H9 (cell line): ENCODE measurements at regions not wholly inside any gene's neighbourhood (a gene's known extent, or its start where the extent isn't known, plus 50 kb on each side); places are given as distances from the start of the nearest gene placed in this dataset.

Source experiments
- DNase-seq: peaks from one replicate; pipeline ENCODE4 v3.0.0-alpha.2; 2017
- H2AFZ ChIP-seq: one replicate; pipeline ENCODE4 v1.6.1; 2013; ENCODE audit warnings: mild to moderate bottlenecking, low read length, control low read depth, moderate library complexity
- H2AK5ac ChIP-seq: 2 replicates; pipeline ENCODE4 v1.6.1; 2013; ENCODE audit warnings: low read length, control low read depth, mixed read lengths; ENCODE audit not compliant: insufficient read length
- H2BK120ac ChIP-seq: one replicate; pipeline ENCODE4 v1.6.1; 2013; ENCODE audit warnings: low read depth, mild to moderate bottlenecking, low read length, control low read depth, inconsistent platforms; ENCODE audit not compliant: poor library complexity, severe bottlenecking
- H2BK12ac ChIP-seq: 2 replicates; pipeline ENCODE4 v1.6.1; 2013; ENCODE audit warnings: low read length, control low read depth, mixed read lengths, low read depth; ENCODE audit not compliant: insufficient read length
- H2BK15ac ChIP-seq: 2 replicates; pipeline ENCODE4 v1.6.1; 2013; ENCODE audit warnings: low read depth, low read length, control low read depth
- H2BK20ac ChIP-seq: one replicate; pipeline ENCODE4 v1.6.1; 2013; ENCODE audit warnings: low read depth, mild to moderate bottlenecking, low read length, control low read depth, inconsistent platforms; ENCODE audit not compliant: poor library complexity, severe bottlenecking
- H2BK5ac ChIP-seq: 2 replicates; pipeline ENCODE4 v1.6.1; 2013; ENCODE audit warnings: low read length, control low read depth, mixed read lengths; ENCODE audit not compliant: insufficient read length
- H3K14ac ChIP-seq: 2 replicates; pipeline ENCODE4 v1.6.1; 2013; ENCODE audit warnings: low read length, control low read depth; ENCODE audit not compliant: insufficient read depth
- H3K18ac ChIP-seq: 2 replicates; pipeline ENCODE4 v1.6.1; 2013; ENCODE audit warnings: low read depth, mild to moderate bottlenecking, mixed read lengths, low read length, control low read depth; ENCODE audit not compliant: insufficient read length
- H3K23ac ChIP-seq: 2 replicates; pipeline ENCODE4 v1.6.1; 2013; ENCODE audit warnings: low read length, control low read depth, mixed read lengths, low read depth; ENCODE audit not compliant: insufficient read length
- H3K23me2 ChIP-seq: 2 replicates; pipeline ENCODE4 v1.6.1; 2013; ENCODE audit warnings: low read depth, mild to moderate bottlenecking, mixed read lengths, low read length, control low read depth; ENCODE audit not compliant: insufficient read length, poor library complexity, severe bottlenecking
- H3K27ac ChIP-seq: 2 replicates; pipeline ENCODE4 v1.5.1; 2013; ENCODE audit warnings: low read length, control low read depth, mixed read lengths, low read depth; ENCODE audit not compliant: insufficient read length
- H3K27me3 ChIP-seq: 2 replicates; pipeline ENCODE4 v1.6.1; 2013; ENCODE audit warnings: low read length, control low read depth, inconsistent platforms; ENCODE audit not compliant: insufficient read depth
- H3K4ac ChIP-seq: 2 replicates; pipeline ENCODE4 v1.6.1; 2013; ENCODE audit warnings: low read depth, mild to moderate bottlenecking, control low read depth, inconsistent platforms, low read length, moderate library complexity
- H3K4me1 ChIP-seq: 2 replicates; pipeline ENCODE4 v1.6.1; 2013; ENCODE audit warnings: low read length, control low read depth, inconsistent platforms; ENCODE audit not compliant: insufficient read depth
- H3K4me2 ChIP-seq: 2 replicates; pipeline ENCODE4 v1.6.1; 2013; ENCODE audit warnings: low read length, control low read depth, mixed read lengths; ENCODE audit not compliant: insufficient read length, insufficient read depth
- H3K56ac ChIP-seq: 2 replicates; pipeline ENCODE4 v1.6.1; 2013; ENCODE audit warnings: low read depth, mild to moderate bottlenecking, mixed read lengths, low read length, control low read depth; ENCODE audit not compliant: insufficient read length
- H3K79me1 ChIP-seq: 2 replicates; pipeline ENCODE4 v1.6.1; 2013; ENCODE audit warnings: low read depth, mild to moderate bottlenecking, moderate library complexity, low read length, control low read depth, inconsistent platforms; ENCODE audit not compliant: insufficient read depth, poor library complexity, severe bottlenecking
- H3K79me2 ChIP-seq: 2 replicates; pipeline ENCODE4 v1.6.1; 2013; ENCODE audit warnings: low read length, control low read depth, inconsistent platforms; ENCODE audit not compliant: insufficient read depth
- H3K9ac ChIP-seq: 2 replicates; pipeline ENCODE4 v1.6.1; 2013; ENCODE audit warnings: low read length, control low read depth, mixed read lengths; ENCODE audit not compliant: insufficient read length; ENCODE audit errors: extremely low read depth
- H3K9me3 ChIP-seq: one replicate; pipeline ENCODE4 v1.6.1; 2013; ENCODE audit warnings: low read depth, low read length, inconsistent platforms; ENCODE audit not compliant: control insufficient read depth
- H3T11ph ChIP-seq: one replicate; pipeline ENCODE4 v1.6.1; 2013; ENCODE audit warnings: mild to moderate bottlenecking, low read length, control low read depth, inconsistent platforms
- H4K20me1 ChIP-seq: one replicate; pipeline ENCODE4 v1.6.1; 2013; ENCODE audit not compliant: control insufficient read depth, insufficient read length, insufficient read depth
- H4K5ac ChIP-seq: 2 replicates; pipeline ENCODE4 v1.6.1; 2013; ENCODE audit warnings: low read depth, mild to moderate bottlenecking, mixed read lengths, low read length, control low read depth; ENCODE audit not compliant: insufficient read length
- H4K8ac ChIP-seq: replicated peaks from 2 replicates; pipeline ENCODE4 v1.6.1; 2013; ENCODE audit warnings: low read length, control low read depth, mixed read lengths, low read depth; ENCODE audit not compliant: insufficient read length
- H4K91ac ChIP-seq: 2 replicates; pipeline ENCODE4 v1.6.1; 2013; ENCODE audit warnings: low read depth, mild to moderate bottlenecking, moderate library complexity, mixed read lengths, low read length, control low read depth; ENCODE audit not compliant: insufficient read length
- H3K27ac Mint-ChIP-seq, 3 experiments: 2 replicates in 2 of 3; 3 replicates in 1 of 3; pipeline ENCODE4 v1.8.0; 2020 to 2021; ENCODE audit warnings: mixed read lengths in 3 of 3, mild to moderate bottlenecking in 1 of 3, moderate library complexity in 1 of 3
- H3K27me3 Mint-ChIP-seq: 2 replicates; pipeline ENCODE4 v1.8.0; 2021; ENCODE audit warnings: low read depth, mild to moderate bottlenecking, moderate library complexity, mixed read lengths
- H3K36me3 Mint-ChIP-seq, 3 experiments: 2 replicates in 2 of 3; 3 replicates in 1 of 3; pipeline ENCODE4 v1.8.0; 2020 to 2021; ENCODE audit warnings: low read depth in 3 of 3, mixed read lengths in 3 of 3; ENCODE audit not compliant: insufficient read depth in 1 of 3
- H3K4me1 Mint-ChIP-seq, 2 experiments: 2 replicates each; pipeline ENCODE4 v1.8.0; 2020; ENCODE audit warnings: mixed read lengths in 2 of 2
- H3K4me3 Mint-ChIP-seq, 2 experiments: 2 replicates in 1 of 2; 3 replicates in 1 of 2; pipeline ENCODE4 v1.8.0; 2020 to 2021; ENCODE audit warnings: mild to moderate bottlenecking in 2 of 2, mixed read lengths in 2 of 2, moderate library complexity in 1 of 2
- H3K9me3 Mint-ChIP-seq, 2 experiments: 2 replicates in 1 of 2; 3 replicates in 1 of 2; pipeline ENCODE4 v1.8.0; 2020; ENCODE audit warnings: mild to moderate bottlenecking in 2 of 2, mixed read lengths in 2 of 2, moderate library complexity in 1 of 2
- CTCF ChIP-seq: fragments of 200-600 bp; sonication (generic); conservative IDR thresholded peaks from 3 replicates; pipeline ENCODE4 v1.8.0; 2021; ENCODE audit warnings: antibody characterized with exemption, mild to moderate bottlenecking
- WGBS: extraction: QIAGEN DNeasy Blood & Tissue Kit; methylation state at CpG from one replicate; pipeline ENCODE4 v1.1.7; 2013; ENCODE audit warnings: missing lambda C conversion rate, low lambda C conversion rate, mixed read lengths; ENCODE audit not compliant: insufficient read length; ENCODE audit errors: extremely low coverage; 5-methylcytosine and 5-hydroxymethylcytosine counted together

- Mint-ChIP-seq H3K4me3 (no peak overlapping the region), H3K36me3 (no peaks in the 10 kb centered on the region), H3K9me3 (no peaks in the 10 kb centered on the region; a peak in 1 of 5 replicates), H3K27ac (no peak overlapping the region), H3K27me3 (no peaks in the 10 kb centered on the region; the same call in 1 of the 2 replicates), H3K4me1 (no peaks in the 10 kb centered on the region)
- H2BK120ac ChIP-seq = no peak overlapping the region
- H3K27ac ChIP-seq = no peak overlapping the region
- H3K14ac ChIP-seq = no peak overlapping the region
- H2AK5ac ChIP-seq = no peak overlapping the region
- no peak overlapping the region for H3K23ac ChIP-seq
- no peak for DNase-seq
- H2BK15ac ChIP-seq = no peak overlapping the region
- no peak overlapping the region for H3T11ph ChIP-seq
- no peaks in the 10 kb centered on the region for H3K9me3 ChIP-seq
- no peaks in the 10 kb centered on the region for H3K23me2 ChIP-seq
- H3K4me2 ChIP-seq = no peak overlapping the region
- H4K20me1 ChIP-seq = no peaks in the 10 kb centered on the region
- no peaks in the 10 kb centered on the region for H3K4me1 ChIP-seq
- no peak overlapping the region for H4K5ac ChIP-seq
- H3K9ac ChIP-seq = no peak overlapping the region
- no peak overlapping the region for H2BK12ac ChIP-seq
- no peaks in the 10 kb centered on the region for H3K79me2 ChIP-seq
- no peak overlapping the region for H2AFZ ChIP-seq
- no peak overlapping the region for H3K56ac ChIP-seq
- no peak for TF ChIP-seq CTCF
- no CpG with 5 or more reads among the region's 2 CpGs for WGBS
- no peak overlapping the region for H3K18ac ChIP-seq
- no peak overlapping the region for H3K4ac ChIP-seq
- no peak overlapping the region for H2BK5ac ChIP-seq
- H4K8ac ChIP-seq = no peak overlapping the region
- H3K79me1 ChIP-seq = no peaks in the 10 kb centered on the region
- H2BK20ac ChIP-seq = no peak overlapping the region
- no peak overlapping the region for H4K91ac ChIP-seq
- no peaks in the 10 kb centered on the region for H3K27me3 ChIP-seq
Observed at GRCh38 chr5:158458086-158458485, 599.1 kb upstream of the CLINT1 start.
